Liver (tissue), 8 donors: ENCODE measurements at regions not wholly inside any gene's neighbourhood (a gene's known extent, or its start where the extent isn't known, plus 50 kb on each side); places are given as distances from the start of the nearest gene placed in this dataset.

Experiments
- DNase-seq: peaks from one replicate; pipeline ENCODE4 v3.0.0-alpha.2; 2017; ENCODE audit warnings: low spot score
- H3K27ac ChIP-seq, 2 donors: one replicate each; pipeline ENCODE4 v1.7.0; 2013; ENCODE audit warnings: inconsistent platforms in 2 of 2, low read length in 2 of 2, control low read depth in 1 of 2, low read depth in 1 of 2, mild to moderate bottlenecking in 1 of 2
- H3K27me3 ChIP-seq, 4 donors: one replicate each; pipeline versions ENCODE4 v1.6.1 to v1.7.0; 2013; ENCODE audit warnings: low read length in 3 of 4, inconsistent platforms in 1 of 4, mild to moderate bottlenecking in 1 of 4, moderate library complexity in 1 of 4; ENCODE audit not compliant: control insufficient read depth in 4 of 4, insufficient read depth in 4 of 4
- H3K36me3 ChIP-seq, 4 donors: one replicate each; pipeline versions ENCODE4 v1.6.1 to v1.7.0; 2013; ENCODE audit warnings: low read length in 3 of 4, mild to moderate bottlenecking in 3 of 4, low read depth in 1 of 4, moderate library complexity in 1 of 4; ENCODE audit not compliant: control insufficient read depth in 4 of 4, insufficient read depth in 3 of 4
- H3K4me1 ChIP-seq, 4 donors: one replicate each; pipeline versions ENCODE4 v1.6.1 to v1.7.0; 2013; ENCODE audit warnings: low read length in 3 of 4, mild to moderate bottlenecking in 3 of 4, moderate library complexity in 1 of 4; ENCODE audit not compliant: control insufficient read depth in 4 of 4, insufficient read depth in 4 of 4
- H3K4me3 ChIP-seq, 3 donors: one replicate each; pipeline versions ENCODE4 v1.6.1 to v1.7.0; 2013; ENCODE audit warnings: low read length in 3 of 3, control low read depth in 1 of 3, low read depth in 1 of 3, mild to moderate bottlenecking in 1 of 3
- H3K9ac ChIP-seq, 2 donors: one replicate each; pipeline ENCODE4 v1.7.0; 2013; ENCODE audit warnings: low read length in 2 of 2, mild to moderate bottlenecking in 2 of 2, moderate library complexity in 2 of 2, control low read depth in 1 of 2, low read depth in 1 of 2
- H3K9me3 ChIP-seq, 4 donors: one replicate each; pipeline versions ENCODE4 v1.6.1 to v1.7.0; 2013; ENCODE audit warnings: low read length in 3 of 4; ENCODE audit not compliant: control insufficient read depth in 4 of 4
- EGR1 ChIP-seq, 2 donors: IDR thresholded peaks; 2 replicates each; pipeline ENCODE4 v1.6.1; 2016 to 2018; ENCODE audit warnings: antibody characterized with exemption in 2 of 2, low read depth in 2 of 2
- FOXA1 ChIP-seq: IDR thresholded peaks from 2 replicates; pipeline ENCODE4 v1.6.1; 2016; ENCODE audit warnings: antibody characterized with exemption
- FOXA2 ChIP-seq: IDR thresholded peaks from 2 replicates; pipeline ENCODE4 v1.6.1; 2016; ENCODE audit warnings: antibody characterized with exemption
- GABPA ChIP-seq, 2 donors: IDR thresholded peaks in 1 of 2; conservative IDR thresholded peaks in 1 of 2; 2 replicates each; pipeline ENCODE4 v1.6.1; 2016; ENCODE audit warnings: antibody characterized with exemption in 2 of 2, mild to moderate bottlenecking in 1 of 2, moderate library complexity in 1 of 2
- HNF4A ChIP-seq, 2 donors: conservative IDR thresholded peaks; 2 replicates each; pipeline ENCODE4 v1.6.1; 2016; ENCODE audit warnings: antibody characterized with exemption in 2 of 2, mild to moderate bottlenecking in 2 of 2
- HNF4G ChIP-seq: IDR thresholded peaks from 2 replicates; pipeline ENCODE4 v1.6.1; 2016; ENCODE audit warnings: antibody characterized with exemption
- JUND ChIP-seq, 2 donors: IDR thresholded peaks; 2 replicates each; pipeline ENCODE4 v1.6.1; 2016; ENCODE audit warnings: antibody characterized with exemption in 2 of 2
- NR2F2 ChIP-seq: IDR thresholded peaks from 2 replicates; pipeline ENCODE4 v1.6.1; 2016; ENCODE audit warnings: antibody characterized with exemption
- RAD21 ChIP-seq, 2 donors: IDR thresholded peaks; 2 replicates each; pipeline ENCODE4 v1.6.1; 2016; ENCODE audit warnings: antibody characterized with exemption in 2 of 2, mild to moderate bottlenecking in 2 of 2
- RXRA ChIP-seq, 2 donors: IDR thresholded peaks; 2 replicates each; pipeline ENCODE4 v1.6.1; 2017 to 2018; ENCODE audit warnings: antibody characterized with exemption in 2 of 2, mild to moderate bottlenecking in 1 of 2
- SP1 ChIP-seq: IDR thresholded peaks from 2 replicates; pipeline ENCODE4 v1.6.1; 2018; ENCODE audit warnings: antibody characterized with exemption, mild to moderate bottlenecking
- TAF1 ChIP-seq: conservative IDR thresholded peaks from 2 replicates; pipeline ENCODE4 v1.6.1; 2016; ENCODE audit warnings: antibody characterized with exemption, mild to moderate bottlenecking
- YY1 ChIP-seq: IDR thresholded peaks from 2 replicates; pipeline ENCODE4 v1.6.1; 2016; ENCODE audit warnings: antibody characterized with exemption, mild to moderate bottlenecking
- WGBS: extraction: QIAGEN DNeasy Blood & Tissue Kit; methylation state at CpG from one replicate; pipeline ENCODE4 v1.1.7; 2013; 5-methylcytosine and 5-hydroxymethylcytosine counted together
- TF ChIP-seq, protein P1 (sequence below): IDR thresholded peaks from 2 replicates; pipeline ENCODE4 v1.6.1; 2016; ENCODE audit warnings: antibody characterized with exemption
- TF ChIP-seq, protein P2 (sequence below): IDR thresholded peaks from 2 replicates; pipeline ENCODE4 v1.6.1; 2016; ENCODE audit warnings: antibody characterized with exemption
- TF ChIP-seq, protein P3 (sequence below): IDR thresholded peaks from 2 replicates; pipeline ENCODE4 v1.6.1; 2016; ENCODE audit warnings: antibody characterized with exemption
- TF ChIP-seq, protein P4 (sequence below): IDR thresholded peaks from 2 replicates; pipeline ENCODE4 v1.6.1; 2016; ENCODE audit warnings: antibody characterized with exemption, mild to moderate bottlenecking
- TF ChIP-seq, protein P5 (sequence below): fragments of 150-350 bp; IDR thresholded peaks from 2 replicates; pipeline ENCODE4 v1.5.1; 2017; ENCODE audit warnings: improper control_type of control experiment, low read depth, low read length; ENCODE audit not compliant: missing input control
- donor health status: healthy.
- donor health status: healthy.
- donor health status: healthy.
- donor health status: healthy.
- donor health status: healthy.

DNA sequence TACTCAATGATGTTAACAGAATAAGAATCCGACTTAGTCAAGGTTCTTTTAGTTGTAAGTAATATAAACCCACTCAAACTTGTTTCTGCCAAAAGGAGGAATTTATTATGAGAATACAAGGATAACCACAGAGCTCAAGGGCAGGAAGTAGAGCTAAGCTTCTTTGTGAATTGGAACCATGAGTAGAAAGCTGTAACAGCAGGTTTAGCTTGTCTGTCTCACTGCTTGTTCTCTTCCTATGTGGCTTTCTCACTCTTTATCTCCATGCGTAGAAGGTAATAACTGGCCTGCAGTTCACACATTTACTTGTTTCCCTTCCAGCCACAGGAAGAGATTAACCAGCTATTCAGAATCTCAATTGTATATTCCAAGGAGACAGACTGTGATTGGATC lies 378.3 kb downstream of the PPP1R2C start (continued):
- TF ChIP-seq, protein P1, sequence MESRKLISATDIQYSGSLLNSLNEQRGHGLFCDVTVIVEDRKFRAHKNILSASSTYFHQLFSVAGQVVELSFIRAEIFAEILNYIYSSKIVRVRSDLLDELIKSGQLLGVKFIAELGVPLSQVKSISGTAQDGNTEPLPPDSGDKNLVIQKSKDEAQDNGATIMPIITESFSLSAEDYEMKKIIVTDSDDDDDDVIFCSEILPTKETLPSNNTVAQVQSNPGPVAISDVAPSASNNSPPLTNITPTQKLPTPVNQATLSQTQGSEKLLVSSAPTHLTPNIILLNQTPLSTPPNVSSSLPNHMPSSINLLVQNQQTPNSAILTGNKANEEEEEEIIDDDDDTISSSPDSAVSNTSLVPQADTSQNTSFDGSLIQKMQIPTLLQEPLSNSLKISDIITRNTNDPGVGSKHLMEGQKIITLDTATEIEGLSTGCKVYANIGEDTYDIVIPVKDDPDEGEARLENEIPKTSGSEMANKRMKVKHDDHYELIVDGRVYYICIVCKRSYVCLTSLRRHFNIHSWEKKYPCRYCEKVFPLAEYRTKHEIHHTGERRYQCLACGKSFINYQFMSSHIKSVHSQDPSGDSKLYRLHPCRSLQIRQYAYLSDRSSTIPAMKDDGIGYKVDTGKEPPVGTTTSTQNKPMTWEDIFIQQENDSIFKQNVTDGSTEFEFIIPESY, result no peak
- TF ChIP-seq HNF4G (no peak), EGR1 (IDR thresholded peaks at IDR 0.05; ENCODE audit: low read depth in 2 of 2) (no peak), RXRA (IDR thresholded peaks at IDR 0.05) (no peak), JUND (IDR thresholded peaks at IDR 0.05) (no peak), TAF1 (no peak), GABPA (IDR thresholded peaks at IDR 0.05 in 1 of 2, conservative IDR thresholded peaks at IDR 0.05 in 1 of 2) (no peak)

DNA sequence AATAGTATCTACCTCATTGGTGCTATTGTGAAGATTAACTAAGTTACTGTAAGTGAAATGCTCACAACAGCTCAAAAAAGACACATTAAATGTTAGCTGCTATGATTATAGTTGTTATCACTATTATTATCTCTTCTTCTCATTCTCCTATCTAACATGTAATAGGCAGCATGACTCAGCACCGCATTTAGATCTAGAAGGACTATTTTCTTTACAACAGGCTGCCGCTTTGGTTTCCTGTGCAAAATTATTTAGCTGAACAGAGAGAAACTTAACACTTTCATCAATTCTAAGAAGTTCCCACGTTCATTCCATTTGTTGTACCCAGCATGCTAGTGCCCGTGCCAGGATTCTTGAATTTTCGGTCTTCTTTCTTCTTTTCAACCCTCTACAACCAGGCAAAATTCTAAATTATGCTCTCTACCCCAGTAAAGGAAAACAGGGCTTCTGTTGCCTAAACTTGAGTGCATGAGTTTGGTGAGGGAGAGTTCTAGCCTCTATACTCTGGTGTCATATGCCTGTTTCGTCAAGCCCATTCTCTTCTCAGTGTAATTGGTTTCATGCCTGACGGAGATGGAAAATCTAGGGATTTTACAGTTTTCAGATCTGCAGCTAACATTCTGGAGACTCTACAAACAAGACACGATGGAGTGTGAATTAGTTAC lies 378.9 kb downstream of the PPP1R2C start:
- Histone ChIP-seq H3K27ac (no peak overlapping the region), H3K9ac (no peak overlapping the region), H3K4me1 (no peaks in the 10 kb centered on the region), H3K36me3 (no peaks in the 10 kb centered on the region), H3K4me3 (no peak overlapping the region), H3K27me3 (no peaks in the 10 kb centered on the region), H3K9me3 (peaks cover 0 to 3% (median 0%) of the 10 kb centered on the region in 4 donors)
- 78% methylated on average over 8 of the region's 8 CpGs for WGBS
- TF ChIP-seq, protein P1, result no peak
- TF ChIP-seq NR2F2 (no peak), SP1 (no peak), HNF4G (no peak), TAF1 (no peak), RAD21 (IDR thresholded peaks at IDR 0.05) (no peak), FOXA1 (no peak), FOXA2 (no peak), YY1 (no peak), HNF4A (conservative IDR thresholded peaks at IDR 0.05) (no peak), JUND (IDR thresholded peaks at IDR 0.05) (no peak), EGR1 (IDR thresholded peaks at IDR 0.05; ENCODE audit: low read depth in 2 of 2) (no peak), RXRA (IDR thresholded peaks at IDR 0.05) (no peak), GABPA (IDR thresholded peaks at IDR 0.05 in 1 of 2, conservative IDR thresholded peaks at IDR 0.05 in 1 of 2) (no peak)
- TF ChIP-seq, protein P2, sequence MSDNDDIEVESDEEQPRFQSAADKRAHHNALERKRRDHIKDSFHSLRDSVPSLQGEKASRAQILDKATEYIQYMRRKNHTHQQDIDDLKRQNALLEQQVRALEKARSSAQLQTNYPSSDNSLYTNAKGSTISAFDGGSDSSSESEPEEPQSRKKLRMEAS, result no peak
- TF ChIP-seq, protein P3, sequence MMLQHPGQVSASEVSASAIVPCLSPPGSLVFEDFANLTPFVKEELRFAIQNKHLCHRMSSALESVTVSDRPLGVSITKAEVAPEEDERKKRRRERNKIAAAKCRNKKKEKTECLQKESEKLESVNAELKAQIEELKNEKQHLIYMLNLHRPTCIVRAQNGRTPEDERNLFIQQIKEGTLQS, result no peak
- TF ChIP-seq, protein P4, sequence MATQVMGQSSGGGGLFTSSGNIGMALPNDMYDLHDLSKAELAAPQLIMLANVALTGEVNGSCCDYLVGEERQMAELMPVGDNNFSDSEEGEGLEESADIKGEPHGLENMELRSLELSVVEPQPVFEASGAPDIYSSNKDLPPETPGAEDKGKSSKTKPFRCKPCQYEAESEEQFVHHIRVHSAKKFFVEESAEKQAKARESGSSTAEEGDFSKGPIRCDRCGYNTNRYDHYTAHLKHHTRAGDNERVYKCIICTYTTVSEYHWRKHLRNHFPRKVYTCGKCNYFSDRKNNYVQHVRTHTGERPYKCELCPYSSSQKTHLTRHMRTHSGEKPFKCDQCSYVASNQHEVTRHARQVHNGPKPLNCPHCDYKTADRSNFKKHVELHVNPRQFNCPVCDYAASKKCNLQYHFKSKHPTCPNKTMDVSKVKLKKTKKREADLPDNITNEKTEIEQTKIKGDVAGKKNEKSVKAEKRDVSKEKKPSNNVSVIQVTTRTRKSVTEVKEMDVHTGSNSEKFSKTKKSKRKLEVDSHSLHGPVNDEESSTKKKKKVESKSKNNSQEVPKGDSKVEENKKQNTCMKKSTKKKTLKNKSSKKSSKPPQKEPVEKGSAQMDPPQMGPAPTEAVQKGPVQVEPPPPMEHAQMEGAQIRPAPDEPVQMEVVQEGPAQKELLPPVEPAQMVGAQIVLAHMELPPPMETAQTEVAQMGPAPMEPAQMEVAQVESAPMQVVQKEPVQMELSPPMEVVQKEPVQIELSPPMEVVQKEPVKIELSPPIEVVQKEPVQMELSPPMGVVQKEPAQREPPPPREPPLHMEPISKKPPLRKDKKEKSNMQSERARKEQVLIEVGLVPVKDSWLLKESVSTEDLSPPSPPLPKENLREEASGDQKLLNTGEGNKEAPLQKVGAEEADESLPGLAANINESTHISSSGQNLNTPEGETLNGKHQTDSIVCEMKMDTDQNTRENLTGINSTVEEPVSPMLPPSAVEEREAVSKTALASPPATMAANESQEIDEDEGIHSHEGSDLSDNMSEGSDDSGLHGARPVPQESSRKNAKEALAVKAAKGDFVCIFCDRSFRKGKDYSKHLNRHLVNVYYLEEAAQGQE, result no peak
- TF ChIP-seq, protein P5, sequence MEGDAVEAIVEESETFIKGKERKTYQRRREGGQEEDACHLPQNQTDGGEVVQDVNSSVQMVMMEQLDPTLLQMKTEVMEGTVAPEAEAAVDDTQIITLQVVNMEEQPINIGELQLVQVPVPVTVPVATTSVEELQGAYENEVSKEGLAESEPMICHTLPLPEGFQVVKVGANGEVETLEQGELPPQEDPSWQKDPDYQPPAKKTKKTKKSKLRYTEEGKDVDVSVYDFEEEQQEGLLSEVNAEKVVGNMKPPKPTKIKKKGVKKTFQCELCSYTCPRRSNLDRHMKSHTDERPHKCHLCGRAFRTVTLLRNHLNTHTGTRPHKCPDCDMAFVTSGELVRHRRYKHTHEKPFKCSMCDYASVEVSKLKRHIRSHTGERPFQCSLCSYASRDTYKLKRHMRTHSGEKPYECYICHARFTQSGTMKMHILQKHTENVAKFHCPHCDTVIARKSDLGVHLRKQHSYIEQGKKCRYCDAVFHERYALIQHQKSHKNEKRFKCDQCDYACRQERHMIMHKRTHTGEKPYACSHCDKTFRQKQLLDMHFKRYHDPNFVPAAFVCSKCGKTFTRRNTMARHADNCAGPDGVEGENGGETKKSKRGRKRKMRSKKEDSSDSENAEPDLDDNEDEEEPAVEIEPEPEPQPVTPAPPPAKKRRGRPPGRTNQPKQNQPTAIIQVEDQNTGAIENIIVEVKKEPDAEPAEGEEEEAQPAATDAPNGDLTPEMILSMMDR, result no peak
- no peak for DNase-seq
